B cell (primary cell): ENCODE measurements at regions not wholly inside any gene's neighbourhood (a gene's known extent, or its start where the extent isn't known, plus 50 kb on each side); places are given as distances from the start of the nearest gene placed in this dataset.

Experiments used
- ATAC-seq: fragments of 200-7000 bp; cut with Tn5 transposase; one replicate; pipeline ENCODE4 v1.10.0; 2021; ENCODE audit warnings: low read depth, mild to moderate bottlenecking, moderate number of reproducible peaks, moderate library complexity
- CTCF ChIA-PET: fragments of 350-600 bp; sonication (Branson Sonifier 250); formaldehyde crosslinking; loops from one replicate; lab custom pipeline; 2021; ENCODE audit warnings: antibody characterized with exemption, inconsistent platforms; lab: Charles Lee
- POLR2A ChIA-PET: fragments of 350-600 bp; sonication (Branson Sonifier 250); formaldehyde crosslinking; loops from one replicate; lab custom pipeline; 2021; ENCODE audit warnings: antibody characterized with exemption; lab: Charles Lee
- DNase-seq: peaks from one replicate; pipeline ENCODE4 v3.0.0; 2013
- H2AFZ ChIP-seq: 2 replicates; pipeline ENCODE4 v1.6.1; 2012; ENCODE audit warnings: mild to moderate bottlenecking, low read depth, low read length; ENCODE audit not compliant: insufficient read depth, poor library complexity, severe bottlenecking
- H3K27ac ChIP-seq, 2 donors: 1 replicate in 1 of 2; 2 replicates in 1 of 2; pipeline ENCODE4 v1.5.1; 2012 to 2013; ENCODE audit warnings: low read length in 2 of 2, mild to moderate bottlenecking in 2 of 2, moderate library complexity in 1 of 2
- H3K27me3 ChIP-seq, 4 experiments: fragments of 200-600 bp in 1 of 4; sonication (generic) in 1 of 4; replicated peaks in 1 of 4; 1 replicate in 2 of 4; 2 replicates in 2 of 4; pipeline versions ENCODE4 v1.6.1 to v1.7.0; 2013 to 2016; ENCODE audit warnings: low read length in 3 of 4, mild to moderate bottlenecking in 2 of 4, mixed read lengths in 1 of 4, moderate library complexity in 1 of 4; ENCODE audit not compliant: insufficient read depth in 4 of 4, control insufficient read depth in 3 of 4; ENCODE audit errors: control extremely low read depth in 1 of 4
- H3K36me3 ChIP-seq, 2 experiments: replicated peaks in 1 of 2; 1 replicate in 1 of 2; 2 replicates in 1 of 2; pipeline versions ENCODE4 v1.6.1 to v1.7.1; 2013; ENCODE audit warnings: low read length in 1 of 2; ENCODE audit not compliant: insufficient read depth in 2 of 2, control insufficient read depth in 1 of 2; ENCODE audit errors: control extremely low read depth in 1 of 2, extremely low read depth in 1 of 2
- H3K4me1 ChIP-seq, 2 donors: fragments of 200-600 bp in 1 of 2; sonication (generic) in 1 of 2; 1 replicate in 1 of 2; 2 replicates in 1 of 2; pipeline versions ENCODE4 v1.5.1 to v1.6.1; 2013 to 2017; ENCODE audit warnings: low read length in 2 of 2; ENCODE audit not compliant: control insufficient read depth in 2 of 2, insufficient read depth in 2 of 2
- H3K4me2 ChIP-seq: replicated peaks from 2 replicates; pipeline ENCODE3; 2012; ENCODE audit warnings: mild to moderate bottlenecking, low read depth, low read length; ENCODE audit not compliant: poor library complexity, severe bottlenecking
- H3K4me3 ChIP-seq, 5 experiments: fragments of 200-600 bp in 1 of 5; sonication (generic) in 1 of 5; 1 replicate in 3 of 5; 2 replicates in 2 of 5; pipeline versions ENCODE4 v1.5.1 to v1.7.0; 2011 to 2016; ENCODE audit warnings: low read length in 4 of 5, mild to moderate bottlenecking in 4 of 5, low read depth in 2 of 5, control low read depth in 1 of 5, moderate library complexity in 1 of 5; ENCODE audit not compliant: insufficient read depth in 1 of 5; ENCODE audit errors: control extremely low read depth in 1 of 5, extremely low read depth in 1 of 5
- H3K79me2 ChIP-seq: fragments of 200-600 bp; sonication (generic); one replicate; pipeline ENCODE4 v1.6.0; 2016; ENCODE audit warnings: low read length; ENCODE audit not compliant: control insufficient read depth, insufficient read depth
- H3K9ac ChIP-seq: fragments of 200-600 bp; sonication (generic); 2 replicates; pipeline ENCODE4 v1.6.1; 2017; ENCODE audit warnings: mild to moderate bottlenecking, low read length, moderate library complexity
- H3K9me3 ChIP-seq, 3 donors: one replicate each; pipeline versions ENCODE4 v1.6.1 to v1.7.1; 2013; ENCODE audit warnings: low read length in 2 of 3; ENCODE audit not compliant: control insufficient read depth in 2 of 3, insufficient read depth in 1 of 3; ENCODE audit errors: control extremely low read depth in 1 of 3
- H4K20me1 ChIP-seq: 2 replicates; pipeline ENCODE4 v1.6.0; 2012; ENCODE audit warnings: mild to moderate bottlenecking, low read length; ENCODE audit not compliant: insufficient read depth, control insufficient read depth, poor library complexity, severe bottlenecking
- H3K27ac Mint-ChIP-seq: one replicate; pipeline ENCODE4 v1.8.0; 2021; ENCODE audit warnings: mixed read lengths
- H3K27me3 Mint-ChIP-seq: one replicate; pipeline ENCODE4 v1.8.0; 2021; ENCODE audit warnings: mixed read lengths
- H3K4me1 Mint-ChIP-seq: one replicate; pipeline ENCODE4 v1.8.0; 2021; ENCODE audit warnings: mixed read lengths
- H3K4me3 Mint-ChIP-seq: one replicate; pipeline ENCODE4 v1.8.0; 2021; ENCODE audit warnings: mixed read lengths
- H3K9me3 Mint-ChIP-seq: one replicate; pipeline ENCODE4 v1.8.0; 2022; ENCODE audit warnings: mixed read lengths; ENCODE audit not compliant: insufficient read depth
- EZH2 ChIP-seq: IDR thresholded peaks from 2 replicates; pipeline ENCODE4 v1.6.1; 2012; ENCODE audit warnings: borderline replicate concordance, low read depth, mild to moderate bottlenecking, moderate library complexity, low read length; ENCODE audit not compliant: insufficient read depth, poor library complexity, severe bottlenecking
- whole genome bisulfite sequencing: methylation state at CpG from one replicate; pipeline ENCODE4 v1.1.5; 2013; ENCODE audit warnings: missing lambda C conversion rate; ENCODE audit not compliant: insufficient coverage; 5-methylcytosine and 5-hydroxymethylcytosine counted together
- intact Hi-C: fragments of 100-400 bp; cut with micrococcal nuclease; formaldehyde crosslinking; loops from one replicate; pipeline ENCODE4 v1.10.0; 2022
- TF ChIP-seq, protein P1 (sequence below): fragments of 200-600 bp; IDR thresholded peaks from one replicate; pipeline ENCODE4 v1.8.0; 2022; ENCODE audit warnings: antibody characterized with exemption, mild to moderate bottlenecking

DNA sequence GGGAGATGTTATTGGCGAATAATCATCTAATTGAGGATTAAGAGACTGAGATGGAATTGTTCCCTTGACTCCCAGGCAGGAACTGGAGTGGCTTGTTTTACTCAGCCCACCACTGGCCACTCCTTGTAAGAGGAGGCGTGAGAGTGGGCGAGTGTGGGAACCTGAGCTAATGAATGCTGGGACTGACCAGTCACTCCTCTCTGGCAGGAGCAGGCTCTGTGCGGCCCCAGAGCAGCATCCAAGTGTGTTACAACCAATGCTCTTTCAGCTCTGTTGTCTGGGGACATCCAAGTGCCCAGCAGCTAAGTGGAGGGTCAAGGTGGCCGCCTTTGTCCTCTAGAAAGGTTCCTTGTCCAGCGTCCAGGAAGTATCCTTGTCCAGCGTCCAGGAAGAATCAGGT lies 739.9 kb downstream of the CDH8 start:
- intact Hi-C loops: no loop called here
- DNase-seq (no peak), ATAC-seq (no peak)
- Histone ChIP-seq H3K27ac (no peak overlapping the region), H3K27me3 (no peaks in the 10 kb centered on the region), H3K4me1 (no peaks in the 10 kb centered on the region), H4K20me1 (no peaks in the 10 kb centered on the region), H3K9me3 (no peaks in the 10 kb centered on the region), H2AFZ (no peak overlapping the region), H3K79me2 (no peaks in the 10 kb centered on the region), H3K36me3 (no peaks in the 10 kb centered on the region), H3K4me3 (no peak overlapping the region), H3K9ac (no peak overlapping the region), H3K4me2 (no peak overlapping the region)
- ChIA-PET CTCF (no interaction called here), POLR2A (no interaction called here)
- H3K9me3 Mint-ChIP-seq: peaks cover 3% of the 10 kb centered on the region
- no peaks in the 10 kb centered on the region for H3K27me3 Mint-ChIP-seq
- H3K4me1 Mint-ChIP-seq: no peaks in the 10 kb centered on the region
- H3K27ac Mint-ChIP-seq: no peak overlapping the region
- WGBS: 88% methylated on average over 6 of the region's 7 CpGs
- TF ChIP-seq, protein P1, sequence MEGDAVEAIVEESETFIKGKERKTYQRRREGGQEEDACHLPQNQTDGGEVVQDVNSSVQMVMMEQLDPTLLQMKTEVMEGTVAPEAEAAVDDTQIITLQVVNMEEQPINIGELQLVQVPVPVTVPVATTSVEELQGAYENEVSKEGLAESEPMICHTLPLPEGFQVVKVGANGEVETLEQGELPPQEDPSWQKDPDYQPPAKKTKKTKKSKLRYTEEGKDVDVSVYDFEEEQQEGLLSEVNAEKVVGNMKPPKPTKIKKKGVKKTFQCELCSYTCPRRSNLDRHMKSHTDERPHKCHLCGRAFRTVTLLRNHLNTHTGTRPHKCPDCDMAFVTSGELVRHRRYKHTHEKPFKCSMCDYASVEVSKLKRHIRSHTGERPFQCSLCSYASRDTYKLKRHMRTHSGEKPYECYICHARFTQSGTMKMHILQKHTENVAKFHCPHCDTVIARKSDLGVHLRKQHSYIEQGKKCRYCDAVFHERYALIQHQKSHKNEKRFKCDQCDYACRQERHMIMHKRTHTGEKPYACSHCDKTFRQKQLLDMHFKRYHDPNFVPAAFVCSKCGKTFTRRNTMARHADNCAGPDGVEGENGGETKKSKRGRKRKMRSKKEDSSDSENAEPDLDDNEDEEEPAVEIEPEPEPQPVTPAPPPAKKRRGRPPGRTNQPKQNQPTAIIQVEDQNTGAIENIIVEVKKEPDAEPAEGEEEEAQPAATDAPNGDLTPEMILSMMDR: no peak
- no peak for TF ChIP-seq EZH2
- H3K4me3 Mint-ChIP-seq: no peak overlapping the region

DNA sequence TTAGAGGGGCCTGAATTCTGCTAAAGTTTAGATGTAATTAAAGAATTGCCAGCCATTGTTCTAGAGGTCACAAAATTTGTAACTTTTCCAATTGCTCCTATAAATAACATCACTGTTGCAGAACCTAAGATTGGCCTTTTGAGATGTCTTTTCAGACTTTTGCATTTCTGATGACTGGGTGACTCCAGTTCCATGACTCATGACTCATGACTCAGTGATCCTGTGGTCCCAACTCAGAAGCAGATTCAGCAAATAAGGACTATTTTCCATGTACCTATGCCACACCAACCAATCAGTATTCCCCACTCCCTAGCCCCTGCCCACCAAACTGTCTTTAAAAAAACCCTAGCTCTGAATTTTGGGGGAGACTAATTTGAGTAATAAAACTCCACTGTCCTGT lies 740.9 kb downstream of the CDH8 start:
- Histone ChIP-seq H3K4me2 (no peak overlapping the region), H2AFZ (no peak overlapping the region), H3K4me3 (no peak overlapping the region), H3K36me3 (no peaks in the 10 kb centered on the region), H3K9ac (no peak overlapping the region), H3K27me3 (no peaks in the 10 kb centered on the region), H3K27ac (no peak overlapping the region), H3K4me1 (no peaks in the 10 kb centered on the region), H3K79me2 (no peaks in the 10 kb centered on the region), H3K9me3 (no peaks in the 10 kb centered on the region), H4K20me1 (no peaks in the 10 kb centered on the region)
- CTCF ChIA-PET: no interaction called here
- TF ChIP-seq, protein P1: no peak
- TF ChIP-seq EZH2: no peak
- intact Hi-C loops: no loop called here
- DNase-seq (no peak), ATAC-seq (no peak)
- no peak overlapping the region for H3K4me3 Mint-ChIP-seq
- H3K27me3 Mint-ChIP-seq: no peaks in the 10 kb centered on the region
- no peak overlapping the region for H3K27ac Mint-ChIP-seq
- no peaks in the 10 kb centered on the region for H3K4me1 Mint-ChIP-seq
- H3K9me3 Mint-ChIP-seq: no peaks in the 10 kb centered on the region
- POLR2A ChIA-PET: no interaction called here
